ENCODE measurements at regions not wholly inside any gene's neighbourhood (a gene's known extent, or its start where the extent isn't known, plus 50 kb on each side); places are given as distances from the start of the nearest gene placed in this dataset.

GRCh38 chr1:213570487-213570886 lies 417.3 kb upstream of the PROX1 start:
- TF ChIP-seq EZH2 (IDR thresholded peaks at IDR 0.05; ENCODE audit: insufficient read depth, low read length), result no peak
- TF ChIP-seq CTCF (IDR thresholded peaks at IDR 0.05; ENCODE audit: insufficient read depth, low read depth, low read length), result no peak
- Histone ChIP-seq H3K9me3 (ENCODE audit: insufficient read depth, low read depth, low read length) (peaks cover 9% of the 10 kb centered on the region), H3K4me1 (ENCODE audit: insufficient read depth, low read length) (no peaks in the 10 kb centered on the region), H2AFZ (ENCODE audit: low read depth, low read length) (no peak overlapping the region), H3K4me2 (ENCODE audit: low read length) (no peak overlapping the region), H3K36me3 (ENCODE audit: insufficient read depth, low read length) (no peaks in the 10 kb centered on the region), H3K4me3 (ENCODE audit: insufficient read depth, low read depth, low read length) (no peak overlapping the region), H3K9ac (ENCODE audit: low read length) (no peak overlapping the region), H4K20me1 (ENCODE audit: insufficient read depth, low read length) (no peaks in the 10 kb centered on the region), H3K27me3 (ENCODE audit: insufficient read depth, low read length) (no peaks in the 10 kb centered on the region), H3K79me2 (ENCODE audit: insufficient read depth, low read length) (no peaks in the 10 kb centered on the region), H3K27ac (ENCODE audit: low read depth, low read length) (no peak overlapping the region)
- DNase-seq (ENCODE audit: low read depth) (no peak), FAIRE-seq (no peak)
- Mint-ChIP-seq H3K4me1 (ENCODE audit: low read depth, unreplicated experiment) (no peaks in the 10 kb centered on the region), H3K9me3 (ENCODE audit: unreplicated experiment) (peaks cover 4% of the 10 kb centered on the region), H3K27ac (ENCODE audit: unreplicated experiment) (no peak overlapping the region), H3K27me3 (ENCODE audit: low read depth, unreplicated experiment) (peaks cover 21% of the 10 kb centered on the region), H3K4me3 (ENCODE audit: unreplicated experiment) (no peak overlapping the region), H3K36me3 (ENCODE audit: low read depth, unreplicated experiment) (no peaks in the 10 kb centered on the region)

GRCh38 chr1:213571419-213571818 lies 416.4 kb upstream of the PROX1 start:
- H3K4me3 Mint-ChIP-seq (ENCODE audit: unreplicated experiment), result no peak overlapping the region
- peaks cover 9% of the 10 kb centered on the region for H3K9me3 ChIP-seq (ENCODE audit: insufficient read depth, low read depth, low read length)
- H3K4me1 ChIP-seq (ENCODE audit: insufficient read depth, low read length), result no peaks in the 10 kb centered on the region
- H3K9me3 Mint-ChIP-seq (ENCODE audit: unreplicated experiment), result peaks cover 3% of the 10 kb centered on the region
- H3K79me2 ChIP-seq (ENCODE audit: insufficient read depth, low read length), result no peaks in the 10 kb centered on the region
- H3K4me3 ChIP-seq (ENCODE audit: insufficient read depth, low read depth, low read length), result no peak overlapping the region
- no peaks in the 10 kb centered on the region for H3K4me1 Mint-ChIP-seq (ENCODE audit: low read depth, unreplicated experiment)
- no peaks in the 10 kb centered on the region for H4K20me1 ChIP-seq (ENCODE audit: insufficient read depth, low read length)
- no peak overlapping the region for H2AFZ ChIP-seq (ENCODE audit: low read depth, low read length)
- FAIRE-seq (no peak), DNase-seq (ENCODE audit: low read depth) (no peak)
- no peaks in the 10 kb centered on the region for H3K36me3 ChIP-seq (ENCODE audit: insufficient read depth, low read length)
- H3K27me3 ChIP-seq (ENCODE audit: insufficient read depth, low read length), result no peaks in the 10 kb centered on the region
- no peak overlapping the region for H3K4me2 ChIP-seq (ENCODE audit: low read length)
- peaks cover 23% of the 10 kb centered on the region for H3K27me3 Mint-ChIP-seq (ENCODE audit: low read depth, unreplicated experiment)
- TF ChIP-seq CTCF (IDR thresholded peaks at IDR 0.05; ENCODE audit: insufficient read depth, low read depth, low read length) (no peak), EZH2 (IDR thresholded peaks at IDR 0.05; ENCODE audit: insufficient read depth, low read length) (no peak)
- no peak overlapping the region for H3K27ac ChIP-seq (ENCODE audit: low read depth, low read length)
- no peak overlapping the region for H3K9ac ChIP-seq (ENCODE audit: low read length)
- no peak overlapping the region for H3K27ac Mint-ChIP-seq (ENCODE audit: unreplicated experiment)
- no peaks in the 10 kb centered on the region for H3K36me3 Mint-ChIP-seq (ENCODE audit: low read depth, unreplicated experiment)

GRCh38 chr1:213571843-213572242 lies 415.9 kb upstream of the PROX1 start:
- H3K9ac ChIP-seq (ENCODE audit: low read length), result no peak overlapping the region
- H3K27me3 ChIP-seq (ENCODE audit: insufficient read depth, low read length), result no peaks in the 10 kb centered on the region
- H3K79me2 ChIP-seq (ENCODE audit: insufficient read depth, low read length), result no peaks in the 10 kb centered on the region
- H3K36me3 ChIP-seq (ENCODE audit: insufficient read depth, low read length), result no peaks in the 10 kb centered on the region
- H3K4me3 ChIP-seq (ENCODE audit: insufficient read depth, low read depth, low read length), result no peak overlapping the region
- H3K9me3 ChIP-seq (ENCODE audit: insufficient read depth, low read depth, low read length), result peaks cover 9% of the 10 kb centered on the region
- H2AFZ ChIP-seq (ENCODE audit: low read depth, low read length), result no peak overlapping the region
- no peaks in the 10 kb centered on the region for H4K20me1 ChIP-seq (ENCODE audit: insufficient read depth, low read length)
- H3K4me1 Mint-ChIP-seq (ENCODE audit: low read depth, unreplicated experiment), result no peaks in the 10 kb centered on the region
- DNase-seq (ENCODE audit: low read depth), result no peak
- H3K36me3 Mint-ChIP-seq (ENCODE audit: low read depth, unreplicated experiment), result no peaks in the 10 kb centered on the region
- H3K4me3 Mint-ChIP-seq (ENCODE audit: unreplicated experiment), result no peak overlapping the region
- no peak overlapping the region for H3K4me2 ChIP-seq (ENCODE audit: low read length)
- no peak overlapping the region for H3K27ac ChIP-seq (ENCODE audit: low read depth, low read length)
- TF ChIP-seq EZH2 (IDR thresholded peaks at IDR 0.05; ENCODE audit: insufficient read depth, low read length), result no peak
- no peak for TF ChIP-seq CTCF (IDR thresholded peaks at IDR 0.05; ENCODE audit: insufficient read depth, low read depth, low read length)
- FAIRE-seq, result no peak
- no peaks in the 10 kb centered on the region for H3K4me1 ChIP-seq (ENCODE audit: insufficient read depth, low read length)
- H3K27ac Mint-ChIP-seq (ENCODE audit: unreplicated experiment), result no peak overlapping the region
- H3K9me3 Mint-ChIP-seq (ENCODE audit: unreplicated experiment), result no peaks in the 10 kb centered on the region
- peaks cover 23% of the 10 kb centered on the region for H3K27me3 Mint-ChIP-seq (ENCODE audit: low read depth, unreplicated experiment)
